PC-9 (cell line): ENCODE measurements at regions not wholly inside any gene's neighbourhood (a gene's known extent, or its start where the extent isn't known, plus 50 kb on each side); places are given as distances from the start of the nearest gene placed in this dataset.

Source experiments
- BruUV-seq: library from RNA; stranded (reverse); fragments of 400-500 nt; replicated peaks from 2 replicates; lab custom pipeline; 2021; lab: Mats Ljungman, UMichigan
- CTCF ChIA-PET: fragments of 300-600 bp; sonication (Branson Sonifier 250); formaldehyde crosslinking; loops from one replicate; lab custom pipeline; 2022; ENCODE audit warnings: antibody characterized with exemption; lab: Charles Lee
- POLR2A ChIA-PET: fragments of 300-600 bp; sonication (Branson Sonifier 250); formaldehyde crosslinking; loops from one replicate; lab custom pipeline; 2022; ENCODE audit warnings: antibody characterized with exemption; ENCODE audit not compliant: unreplicated experiment; lab: Charles Lee
- DNase-seq, 2 experiments: peaks; one replicate each; pipeline versions ENCODE4 v3.0.0 to v3.0.0-alpha.2; 2015 to 2022; ENCODE audit warnings: mixed read lengths in 1 of 2
- H2AFZ ChIP-seq: fragments of 200-600 bp; sonication (generic); 2 replicates; pipeline ENCODE4 v1.8.1; 2017; ENCODE audit warnings: antibody characterized with exemption
- H3F3A ChIP-seq: fragments of 200-600 bp; sonication (generic); 2 replicates; pipeline ENCODE4 v1.8.1; 2017; ENCODE audit warnings: antibody characterized with exemption, mild to moderate bottlenecking, low read depth; ENCODE audit not compliant: insufficient read depth
- H3K27ac ChIP-seq: fragments of 200-600 bp; sonication (generic); 2 replicates; pipeline ENCODE4 v1.6.1; 2016; ENCODE audit warnings: mixed run types
- H3K27me3 ChIP-seq: fragments of 200-600 bp; sonication (generic); 2 replicates; pipeline ENCODE4 v1.6.1; 2016; ENCODE audit warnings: low read depth, mixed run types; ENCODE audit not compliant: insufficient read depth
- H3K36me3 ChIP-seq: fragments of 200-600 bp; sonication (generic); 2 replicates; pipeline ENCODE4 v1.6.1; 2016; ENCODE audit warnings: low read depth, mixed run types
- H3K4me1 ChIP-seq: fragments of 200-600 bp; sonication (generic); replicated peaks from 2 replicates; pipeline ENCODE4 v1.6.1; 2016; ENCODE audit warnings: mixed run types; ENCODE audit not compliant: insufficient read depth
- H3K4me2 ChIP-seq: fragments of 200-600 bp; sonication (generic); 2 replicates; pipeline ENCODE4 v1.6.1; 2017; ENCODE audit warnings: mixed run types
- H3K4me3 ChIP-seq: fragments of 200-600 bp; sonication (generic); 2 replicates; pipeline ENCODE4 v1.6.1; 2016; ENCODE audit warnings: mixed run types
- H3K79me2 ChIP-seq: fragments of 200-600 bp; sonication (generic); 2 replicates; pipeline ENCODE4 v1.6.1; 2017; ENCODE audit warnings: low read depth, mixed run types
- H3K9me2 ChIP-seq: fragments of 200-600 bp; sonication (generic); 2 replicates; pipeline ENCODE4 v1.8.1; 2017; ENCODE audit warnings: mild to moderate bottlenecking; ENCODE audit not compliant: insufficient read depth
- H3K9me3 ChIP-seq: fragments of 200-600 bp; sonication (generic); 2 replicates; pipeline ENCODE4 v1.8.1; 2016; ENCODE audit warnings: low read depth; ENCODE audit not compliant: insufficient read depth
- H4K20me1 ChIP-seq: fragments of 200-600 bp; sonication (generic); 2 replicates; pipeline ENCODE4 v1.8.1; 2017; ENCODE audit not compliant: insufficient read depth
- CTCF ChIP-seq: fragments of 200-600 bp; sonication (generic); conservative IDR thresholded peaks from 2 replicates; pipeline ENCODE4 v1.6.1; 2017; ENCODE audit warnings: mixed run types, antibody characterized with exemption, mild to moderate bottlenecking, moderate library complexity
- EZH2 ChIP-seq: fragments of 200-600 bp; sonication (generic); IDR thresholded peaks from 2 replicates; pipeline ENCODE4 v1.8.0; 2017; ENCODE audit warnings: antibody characterized with exemption, low read depth
- intact Hi-C: fragments of 100-400 bp; cut with micrococcal nuclease; formaldehyde crosslinking; loops from one replicate; pipeline ENCODE4 v1.10.0; 2022; ENCODE audit not compliant: unreplicated experiment

GRCh38 chr13:73940098-73940497 is 194.1 kb downstream of the KLF12 start:
- ChIA-PET POLR2A (no interaction called here), CTCF (no interaction called here)
- no peak overlapping the region for H3K27ac ChIP-seq
- H3K9me2 ChIP-seq: no peaks in the 10 kb centered on the region
- H3K79me2 ChIP-seq: no peaks in the 10 kb centered on the region
- no peaks in the 10 kb centered on the region for H3K27me3 ChIP-seq
- no peaks in the 10 kb centered on the region for H3K4me1 ChIP-seq
- H2AFZ ChIP-seq: no peak overlapping the region
- H3F3A ChIP-seq: no peaks in the 10 kb centered on the region
- no peaks in the 10 kb centered on the region for H3K9me3 ChIP-seq
- TF ChIP-seq EZH2: no peak
- no peaks in the 10 kb centered on the region for H3K36me3 ChIP-seq
- BruUV-seq: no TSS peak
- no peak for DNase-seq
- H3K4me2 ChIP-seq: no peak overlapping the region
- H4K20me1 ChIP-seq: no peaks in the 10 kb centered on the region
- H3K4me3 ChIP-seq: no peak overlapping the region
- intact Hi-C loops: no loop called here

DNA sequence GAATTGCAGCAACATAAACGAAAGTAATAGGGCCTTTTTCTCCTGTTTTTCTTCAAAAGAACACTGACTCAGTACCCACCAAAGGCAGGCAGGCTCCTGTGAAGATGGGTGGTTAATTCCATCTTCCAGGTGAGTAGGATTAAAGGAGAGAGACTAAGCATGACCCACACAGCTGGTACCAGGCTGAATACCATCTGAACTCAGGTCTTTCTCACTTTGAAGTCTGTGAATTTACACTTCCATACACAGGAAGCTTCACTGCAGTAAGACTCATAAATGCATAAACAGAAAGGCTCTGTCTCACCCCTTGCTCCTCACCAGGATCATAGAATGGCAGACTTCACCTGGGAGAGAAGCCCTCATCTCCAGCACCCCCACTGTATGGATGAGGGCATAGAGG is 194.6 kb downstream of the KLF12 start:
- Histone ChIP-seq H3K27ac (no peak overlapping the region), H3K79me2 (no peaks in the 10 kb centered on the region), H4K20me1 (no peaks in the 10 kb centered on the region), H3K9me3 (no peaks in the 10 kb centered on the region), H3K9me2 (no peaks in the 10 kb centered on the region), H3K4me1 (peaks cover 1% of the 10 kb centered on the region; the same call in 1 of the 2 replicates), H3K4me2 (no peak overlapping the region), H3K36me3 (no peaks in the 10 kb centered on the region), H3F3A (peaks cover under 1% of the 10 kb centered on the region; the same call in 1 of the 2 replicates), H2AFZ (no peak overlapping the region), H3K27me3 (no peaks in the 10 kb centered on the region), H3K4me3 (no peak overlapping the region)
- intact Hi-C loops: loop anchor here (5.0 kb wide), 2 partner anchors 98 to 198 kb away; no protein-coding TSS in a partner anchor
- TF ChIP-seq CTCF (no peak), EZH2 (no peak)
- ChIA-PET POLR2A (no interaction called here), CTCF (no interaction called here)
- BruUV-seq: no TSS peak
- no peak for DNase-seq

DNA sequence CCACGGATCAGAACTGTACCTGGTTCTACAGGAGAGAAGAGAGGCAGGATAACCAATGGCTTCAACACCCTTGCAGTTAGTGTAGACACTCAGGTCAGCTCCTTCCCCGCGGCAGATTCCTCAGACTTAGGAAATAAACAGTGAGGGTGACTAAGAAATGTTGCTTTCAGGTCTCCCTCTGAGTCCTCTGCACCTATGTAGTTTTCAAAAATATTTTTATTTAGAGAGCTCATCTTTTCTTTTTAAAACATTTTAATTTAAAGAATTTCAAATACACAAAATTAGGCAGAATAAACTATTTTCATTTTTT is 195.2 kb downstream of the KLF12 start:
- no peaks in the 10 kb centered on the region for H3K27me3 ChIP-seq
- H3K27ac ChIP-seq: no peak overlapping the region
- H3K4me2 ChIP-seq: no peak overlapping the region
- no peaks in the 10 kb centered on the region for H3K36me3 ChIP-seq
- peaks cover 6% of the 10 kb centered on the region; the same call in 1 of the 2 replicates for H3F3A ChIP-seq
- no peaks in the 10 kb centered on the region for H4K20me1 ChIP-seq
- H3K4me1 ChIP-seq: peaks cover 5% of the 10 kb centered on the region; the same call in 1 of the 2 replicates
- no peaks in the 10 kb centered on the region for H3K79me2 ChIP-seq
- no peaks in the 10 kb centered on the region for H3K9me3 ChIP-seq
- ChIA-PET POLR2A (no interaction called here), CTCF (no interaction called here)
- H3K9me2 ChIP-seq: no peaks in the 10 kb centered on the region
- no TSS peak for BruUV-seq
- TF ChIP-seq CTCF (no peak), EZH2 (no peak)
- intact Hi-C loops: loop anchor here (5.0 kb wide), 2 partner anchors 98 to 198 kb away; no protein-coding TSS in a partner anchor
- H2AFZ ChIP-seq: no peak overlapping the region
- H3K4me3 ChIP-seq: no peak overlapping the region
- DNase-seq: no peak
